ENCODE measurements at regions not wholly inside any gene's neighbourhood (a gene's known extent, or its start where the extent isn't known, plus 50 kb on each side); places are given as distances from the start of the nearest gene placed in this dataset.

DNA sequence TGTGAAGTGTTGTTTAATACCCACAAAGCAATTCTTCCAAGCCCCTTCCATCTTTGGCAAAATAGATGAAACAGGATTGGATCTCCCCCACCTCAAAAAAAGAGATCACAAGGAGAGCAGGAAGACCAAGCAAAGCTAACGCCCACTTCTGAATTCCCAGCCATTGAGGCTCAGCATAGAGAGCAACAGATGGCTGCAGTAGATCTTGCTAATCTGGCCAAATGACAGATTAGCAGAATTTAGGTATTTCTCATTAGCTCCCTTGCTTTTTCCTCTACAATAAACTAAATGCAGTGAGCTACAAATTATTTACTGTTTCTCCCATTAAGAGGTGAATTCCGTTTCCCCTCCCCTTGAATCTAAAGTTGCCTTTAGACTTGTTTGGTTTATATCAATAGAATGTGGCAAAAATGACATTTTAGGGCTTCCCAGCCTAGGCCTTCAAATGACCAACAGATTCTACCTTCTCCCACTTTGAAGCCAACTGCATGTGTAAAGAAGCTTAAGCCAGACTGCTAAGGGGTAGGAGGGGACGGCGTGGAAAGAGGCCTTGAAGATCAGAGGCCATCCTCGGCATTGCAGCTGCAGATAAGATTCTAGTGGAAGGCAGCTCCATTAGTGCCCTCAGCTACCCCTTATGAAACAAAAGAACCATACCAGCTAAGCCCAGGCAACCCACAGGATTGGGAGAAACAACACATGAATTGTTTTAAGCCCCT, 56.8 kb upstream of the CPEB4 start:
- peaks cover 0 to 62% (median 0%) of the 10 kb centered on the region in 12 donors for H3K4me1 ChIP-seq
- DNase-seq = no peak
- TF ChIP-seq, protein P1, sequence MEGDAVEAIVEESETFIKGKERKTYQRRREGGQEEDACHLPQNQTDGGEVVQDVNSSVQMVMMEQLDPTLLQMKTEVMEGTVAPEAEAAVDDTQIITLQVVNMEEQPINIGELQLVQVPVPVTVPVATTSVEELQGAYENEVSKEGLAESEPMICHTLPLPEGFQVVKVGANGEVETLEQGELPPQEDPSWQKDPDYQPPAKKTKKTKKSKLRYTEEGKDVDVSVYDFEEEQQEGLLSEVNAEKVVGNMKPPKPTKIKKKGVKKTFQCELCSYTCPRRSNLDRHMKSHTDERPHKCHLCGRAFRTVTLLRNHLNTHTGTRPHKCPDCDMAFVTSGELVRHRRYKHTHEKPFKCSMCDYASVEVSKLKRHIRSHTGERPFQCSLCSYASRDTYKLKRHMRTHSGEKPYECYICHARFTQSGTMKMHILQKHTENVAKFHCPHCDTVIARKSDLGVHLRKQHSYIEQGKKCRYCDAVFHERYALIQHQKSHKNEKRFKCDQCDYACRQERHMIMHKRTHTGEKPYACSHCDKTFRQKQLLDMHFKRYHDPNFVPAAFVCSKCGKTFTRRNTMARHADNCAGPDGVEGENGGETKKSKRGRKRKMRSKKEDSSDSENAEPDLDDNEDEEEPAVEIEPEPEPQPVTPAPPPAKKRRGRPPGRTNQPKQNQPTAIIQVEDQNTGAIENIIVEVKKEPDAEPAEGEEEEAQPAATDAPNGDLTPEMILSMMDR (IDR thresholded peaks at IDR 0.05) = peak in 1 of 12 donors; percentile 7
- TF ChIP-seq POLR2A (IDR thresholded peaks at IDR 0.05) = no peak
- no peaks in the 10 kb centered on the region for H3K27me3 ChIP-seq
- ATAC-seq = no peak
- H3K27ac ChIP-seq = no peak overlapping the region
- H3K9me3 ChIP-seq = peaks cover 0 to 8% (median 0%) of the 10 kb centered on the region in 12 donors
- 90 to 93% (median 92%) methylated on average over 5 of the region's 5 CpGs for WGBS, 4 donors
- intact Hi-C loops (cut with DNase I) = no loop called here
- no peak overlapping the region for H3K4me3 ChIP-seq
- H3K36me3 ChIP-seq = no peaks in the 10 kb centered on the region

DNA sequence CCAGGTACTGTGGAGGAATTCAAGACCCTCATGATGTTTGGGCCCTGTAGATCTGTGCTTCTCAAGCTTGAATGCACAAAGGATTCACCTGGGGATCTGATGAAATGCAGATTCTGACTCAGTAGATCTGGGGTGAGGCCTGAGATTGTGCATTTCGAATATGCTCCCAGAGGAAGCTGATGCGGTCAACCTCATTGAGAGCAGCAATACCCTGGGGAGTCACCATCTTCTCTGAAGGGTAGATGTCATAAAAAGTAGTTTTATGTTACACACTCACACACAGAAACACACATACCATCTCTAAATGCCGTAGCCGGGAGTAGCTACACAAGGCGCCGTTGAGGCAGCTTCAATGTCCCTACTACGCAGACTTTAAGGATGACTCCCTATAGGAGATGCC, 55.8 kb upstream of the CPEB4 start:
- Histone ChIP-seq H3K9me3 (peaks cover 0 to 8% (median 0%) of the 10 kb centered on the region in 12 donors), H3K27me3 (no peaks in the 10 kb centered on the region), H3K36me3 (no peaks in the 10 kb centered on the region), H3K4me1 (peaks cover 0 to 62% (median 0%) of the 10 kb centered on the region in 12 donors), H3K4me3 (no peak overlapping the region), H3K27ac (peak overlapping the region in 1 of 12 donors; percentile 85)
- ATAC-seq (no peak), DNase-seq (no peak)
- intact Hi-C loops (cut with DNase I) = no loop called here
- 90 to 99% (median 96%) methylated on average over 6 to 7 of the region's 7 CpGs for WGBS, 4 donors
- no peak for TF ChIP-seq POLR2A (IDR thresholded peaks at IDR 0.05)
- TF ChIP-seq, protein P1 (IDR thresholded peaks at IDR 0.05) = no peak

DNA sequence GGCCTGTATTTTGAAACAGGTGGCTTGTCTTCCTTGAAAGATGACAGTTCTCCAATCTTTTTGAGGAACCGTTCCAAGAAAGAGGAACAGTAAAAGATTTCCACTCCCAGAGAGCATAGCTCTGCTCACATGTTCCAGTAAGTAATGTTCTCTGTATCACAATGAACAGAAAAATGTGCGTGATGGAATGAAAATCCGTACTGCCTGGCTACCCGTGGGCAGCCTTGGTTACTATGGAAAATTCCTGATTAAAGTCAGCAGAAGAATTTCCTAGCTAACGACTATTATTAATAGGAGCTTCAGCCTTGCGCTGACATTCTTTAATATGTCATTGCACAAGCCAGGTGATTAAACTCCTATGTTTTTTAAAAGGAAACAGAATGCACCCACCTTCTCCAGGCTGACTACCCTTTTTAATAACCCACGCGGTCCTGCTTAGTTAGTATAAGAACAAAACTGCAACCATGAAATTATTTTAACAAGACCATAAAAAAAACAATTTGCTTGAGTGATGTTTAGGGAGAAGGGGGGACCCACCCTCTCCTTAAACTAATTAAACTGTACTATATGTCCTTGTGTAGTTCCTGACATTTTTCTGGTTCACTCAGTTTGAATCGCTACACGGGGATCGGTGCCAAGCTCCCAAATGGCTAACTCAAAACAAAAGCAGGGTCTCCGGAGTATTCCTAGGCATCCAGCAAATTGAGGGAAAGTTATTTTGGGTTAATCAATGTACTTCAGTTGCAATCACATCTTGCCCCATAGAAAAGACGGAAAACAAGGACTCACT, 54.8 kb upstream of the CPEB4 start:
- H3K9me3 ChIP-seq = peaks cover 0 to 1% (median 0%) of the 10 kb centered on the region in 12 donors
- H3K4me1 ChIP-seq = peaks cover 0 to 62% (median 0%) of the 10 kb centered on the region in 12 donors
- ATAC-seq (peak; percentile 22 to 64 (median 38)), DNase-seq (no peak)
- WGBS, 4 donors = 56 to 65% (median 60%) methylated on average over 13 of the region's 13 CpGs
- no peaks in the 10 kb centered on the region for H3K36me3 ChIP-seq
- intact Hi-C loops (cut with DNase I) = no loop called here
- no peaks in the 10 kb centered on the region for H3K27me3 ChIP-seq
- no peak overlapping the region for H3K4me3 ChIP-seq
- H3K27ac ChIP-seq = peak overlapping the region in 2 of 12 donors; percentile 30 to 85
- TF ChIP-seq, protein P1 (IDR thresholded peaks at IDR 0.05) = no peak
- no peak for TF ChIP-seq POLR2A (IDR thresholded peaks at IDR 0.05)

DNA sequence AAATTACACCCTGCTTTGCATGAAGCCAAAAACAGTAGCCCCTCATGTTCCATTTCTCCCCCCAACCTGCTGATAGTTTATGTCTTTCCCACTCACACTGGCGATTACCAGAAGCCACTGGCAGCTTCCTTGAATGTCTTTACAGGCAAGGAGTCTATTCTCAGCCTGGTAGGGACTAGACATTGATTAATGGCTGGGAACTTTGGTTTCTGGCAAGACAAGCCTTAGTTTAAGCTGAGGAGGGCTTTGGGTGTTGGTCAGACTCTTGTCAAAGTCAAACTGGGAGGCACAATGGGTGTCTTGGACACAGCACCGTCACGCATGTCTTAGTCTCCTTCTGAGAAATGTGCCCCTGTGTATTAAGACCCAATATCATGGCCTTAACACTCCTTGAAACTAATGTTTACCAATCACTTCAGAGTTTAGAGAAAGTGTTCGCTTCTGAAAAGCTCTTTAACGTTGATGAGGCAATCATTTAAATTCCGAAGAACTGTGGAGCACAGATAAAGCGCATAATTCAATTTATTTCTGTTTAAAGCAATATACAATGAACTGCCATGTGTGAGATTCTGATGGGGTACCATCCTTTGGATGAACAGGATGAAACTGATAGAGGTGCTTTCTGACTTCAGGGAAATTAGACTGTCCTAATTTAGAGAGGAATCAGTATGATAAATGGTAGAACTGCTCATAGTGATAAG, 53.9 kb upstream of the CPEB4 start:
- intact Hi-C loops (cut with DNase I) = no loop called here
- DNase-seq = no peak
- Histone ChIP-seq H3K4me3 (no peak overlapping the region), H3K9me3 (no peaks in the 10 kb centered on the region), H3K36me3 (no peaks in the 10 kb centered on the region), H3K27ac (peak overlapping the region in 1 of 12 donors; percentile 85), H3K27me3 (no peaks in the 10 kb centered on the region), H3K4me1 (peaks cover 0 to 62% (median 0%) of the 10 kb centered on the region in 12 donors)
- ATAC-seq = no peak
- WGBS, 4 donors = 75 to 88% (median 83%) methylated on average over 7 of the region's 7 CpGs
- TF ChIP-seq, protein P1 (IDR thresholded peaks at IDR 0.05) = no peak
- TF ChIP-seq POLR2A (IDR thresholded peaks at IDR 0.05) = no peak

Data from heart left ventricle (tissue), 16 donors.